Renal cortical epithelial cell (primary cell): ENCODE measurements at regions not wholly inside any gene's neighbourhood (a gene's known extent, or its start where the extent isn't known, plus 50 kb on each side); places are given as distances from the start of the nearest gene placed in this dataset.
A peak's percentile ranks its signal among the peaks of the same experiment; 100 is the strongest.
"Not testable (repeated sequence)": the region's sequence is repeated elsewhere in the genome, so short reads cannot be mapped to it uniquely, and the experiment has no call there.

Experiments
- DNase-seq: peaks from one replicate; pipeline ENCODE4 v3.0.0-alpha.2; 2011; ENCODE audit warnings: low read depth

DNA sequence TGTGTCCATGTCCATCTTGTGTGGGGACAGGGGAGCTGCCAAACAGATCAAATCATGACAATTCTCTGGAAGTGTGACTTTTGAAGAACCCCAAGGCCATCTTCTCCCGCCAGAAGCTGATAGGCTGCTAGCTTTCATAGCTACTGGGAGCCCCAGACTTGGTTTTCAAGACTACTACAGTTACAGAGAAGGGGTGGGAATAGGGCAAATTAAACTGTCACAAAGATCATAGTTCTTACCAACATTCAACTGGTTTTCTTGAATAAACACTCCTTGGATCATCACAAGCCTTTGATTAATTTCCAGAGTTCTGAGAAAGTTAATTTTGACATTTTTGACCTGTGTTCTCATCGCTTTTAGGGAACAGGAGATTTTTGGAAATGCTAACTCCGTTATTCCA lies 67.8 kb upstream of the FARP1 start:
- no peak for DNase-seq

DNA sequence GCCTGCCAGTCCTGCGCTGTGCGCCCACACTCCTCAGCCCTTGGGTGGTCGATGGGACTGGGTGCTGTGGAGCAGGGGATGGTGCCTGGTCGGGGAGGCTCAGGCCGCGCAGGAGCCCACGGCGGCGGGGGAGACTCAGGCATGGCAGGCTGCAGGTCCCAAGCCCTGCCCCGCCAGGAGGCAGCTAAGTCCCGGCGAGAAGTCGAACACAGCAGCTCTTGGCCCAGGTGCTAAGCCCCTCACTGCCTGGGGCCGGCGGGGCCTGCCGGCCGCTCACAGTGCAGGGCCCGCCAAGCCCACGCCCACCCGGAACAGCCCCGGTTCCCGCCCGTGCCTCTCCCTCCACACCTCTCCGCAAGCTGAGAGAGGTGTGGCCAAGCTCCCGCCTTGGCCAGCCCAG lies 66.6 kb upstream of the FARP1 start:
- not testable (repeated sequence) for DNase-seq

DNA sequence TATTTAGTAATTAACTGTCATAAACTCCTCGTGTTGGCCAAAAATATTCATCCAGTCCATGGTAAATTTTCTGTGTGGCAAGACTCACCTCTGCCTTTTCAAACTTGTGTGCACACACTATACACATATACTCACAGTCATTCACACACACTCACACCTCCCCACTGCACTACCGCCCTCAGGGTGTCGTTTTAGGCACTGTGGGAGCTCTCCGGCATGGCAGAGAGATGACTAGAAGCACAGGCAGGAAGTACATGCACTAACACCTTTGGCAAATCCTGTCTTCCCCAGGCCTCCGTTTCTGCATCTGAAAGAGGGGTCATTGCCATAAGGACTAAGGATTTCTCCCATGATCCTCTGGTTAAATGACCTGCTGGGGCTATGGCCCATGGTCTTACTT lies 62.6 kb upstream of the FARP1 start:
- DNase-seq, result no peak

DNA sequence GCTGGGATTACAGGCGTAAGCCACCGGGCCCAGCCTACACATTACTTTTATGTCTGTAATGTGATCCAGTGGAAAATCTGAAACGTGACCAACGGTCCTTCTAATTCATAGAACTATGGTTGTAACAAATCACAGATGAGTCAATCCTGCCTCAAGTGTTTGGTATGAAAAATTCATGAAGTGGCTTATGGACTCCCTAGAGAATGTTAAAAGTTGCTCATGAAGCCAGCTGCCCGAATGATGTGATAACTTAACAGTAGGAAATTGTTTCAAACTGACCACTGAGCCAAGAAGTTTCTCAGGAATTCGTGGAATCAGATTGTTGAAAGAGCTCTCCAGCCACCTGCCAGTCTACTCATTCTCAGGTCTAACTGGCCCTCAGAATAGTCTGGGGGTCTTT lies 59.4 kb upstream of the FARP1 start:
- DNase-seq, result peak; percentile 80

DNA sequence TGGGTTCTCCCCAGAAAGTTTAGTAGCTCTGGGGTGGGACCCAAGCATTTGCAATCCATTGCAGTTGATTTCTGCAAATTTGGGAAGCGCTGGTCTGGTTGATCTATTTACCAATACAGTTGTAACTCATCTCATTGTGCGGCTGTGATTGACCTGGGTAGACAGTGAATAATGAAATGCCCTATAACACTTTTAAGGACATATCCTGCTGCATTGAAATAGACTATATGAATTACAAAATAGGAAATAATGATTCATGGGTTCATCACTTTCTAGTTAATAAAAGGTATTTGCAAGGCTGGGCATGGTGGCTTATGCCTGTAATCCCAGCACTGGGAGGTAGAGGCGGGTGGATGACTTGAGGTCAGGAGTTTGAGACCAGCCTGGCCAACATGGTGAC lies 59.0 kb upstream of the FARP1 start:
- no peak for DNase-seq

DNA sequence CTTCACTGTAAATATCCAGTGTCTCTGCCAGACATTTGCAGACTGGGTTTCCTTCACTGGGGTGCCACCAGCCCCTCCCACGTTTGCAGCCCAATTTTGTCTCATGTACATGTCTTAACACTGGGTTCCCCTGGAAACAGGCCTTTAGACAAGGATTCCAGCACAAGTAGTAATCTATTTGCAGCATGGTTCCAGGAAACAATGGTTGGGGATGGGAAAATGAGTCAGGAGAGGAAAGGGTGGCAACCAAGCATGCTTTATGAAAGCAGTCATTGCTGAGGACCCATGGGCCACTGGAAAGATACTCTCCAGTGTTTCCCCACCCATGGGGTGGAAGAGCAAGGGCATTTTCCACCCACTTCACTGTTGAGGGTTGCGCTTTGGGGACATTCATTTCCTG lies 53.6 kb upstream of the FARP1 start:
- peak; percentile 19 for DNase-seq

DNA sequence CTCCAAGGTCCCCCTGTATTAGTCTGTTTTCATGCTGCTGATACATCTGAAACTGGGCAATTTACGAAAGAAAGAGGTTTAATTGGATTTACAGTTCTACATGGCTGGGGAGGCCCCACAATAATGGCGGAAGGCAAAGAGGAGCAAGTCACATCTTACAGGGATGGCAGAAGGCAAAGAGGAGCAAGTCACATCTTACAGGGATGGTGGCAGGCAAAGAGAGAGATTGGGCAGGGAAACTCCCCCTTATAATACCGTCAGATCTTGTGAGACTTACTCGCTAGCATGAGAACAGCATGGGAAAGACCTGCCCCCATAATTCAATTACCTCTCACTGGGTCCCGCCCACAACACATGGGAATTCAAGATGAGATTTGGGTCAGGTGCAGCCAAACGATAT lies 50.0 kb upstream of the FARP1 start:
- DNase-seq, result no peak
